Liver (tissue), 7 donors: ENCODE measurements at regions not wholly inside any gene's neighbourhood (a gene's known extent, or its start where the extent isn't known, plus 50 kb on each side); places are given as distances from the start of the nearest gene placed in this dataset.

Experiments
- DNase-seq: peaks from one replicate; pipeline ENCODE4 v3.0.0-alpha.2; 2017; ENCODE audit warnings: low spot score
- H3K27ac ChIP-seq, 2 donors: one replicate each; pipeline ENCODE4 v1.7.0; 2013; ENCODE audit warnings: inconsistent platforms in 2 of 2, low read length in 2 of 2, control low read depth in 1 of 2, low read depth in 1 of 2, mild to moderate bottlenecking in 1 of 2
- H3K27me3 ChIP-seq, 4 donors: one replicate each; pipeline versions ENCODE4 v1.6.1 to v1.7.0; 2013; ENCODE audit warnings: low read length in 3 of 4, inconsistent platforms in 1 of 4, mild to moderate bottlenecking in 1 of 4, moderate library complexity in 1 of 4; ENCODE audit not compliant: control insufficient read depth in 4 of 4, insufficient read depth in 4 of 4
- H3K36me3 ChIP-seq, 4 donors: one replicate each; pipeline versions ENCODE4 v1.6.1 to v1.7.0; 2013; ENCODE audit warnings: low read length in 3 of 4, mild to moderate bottlenecking in 3 of 4, low read depth in 1 of 4, moderate library complexity in 1 of 4; ENCODE audit not compliant: control insufficient read depth in 4 of 4, insufficient read depth in 3 of 4
- H3K4me1 ChIP-seq, 4 donors: one replicate each; pipeline versions ENCODE4 v1.6.1 to v1.7.0; 2013; ENCODE audit warnings: low read length in 3 of 4, mild to moderate bottlenecking in 3 of 4, moderate library complexity in 1 of 4; ENCODE audit not compliant: control insufficient read depth in 4 of 4, insufficient read depth in 4 of 4
- H3K4me3 ChIP-seq, 3 donors: one replicate each; pipeline versions ENCODE4 v1.6.1 to v1.7.0; 2013; ENCODE audit warnings: low read length in 3 of 3, control low read depth in 1 of 3, low read depth in 1 of 3, mild to moderate bottlenecking in 1 of 3
- H3K9ac ChIP-seq, 2 donors: one replicate each; pipeline ENCODE4 v1.7.0; 2013; ENCODE audit warnings: low read length in 2 of 2, mild to moderate bottlenecking in 2 of 2, moderate library complexity in 2 of 2, control low read depth in 1 of 2, low read depth in 1 of 2
- H3K9me3 ChIP-seq, 4 donors: one replicate each; pipeline versions ENCODE4 v1.6.1 to v1.7.0; 2013; ENCODE audit warnings: low read length in 3 of 4; ENCODE audit not compliant: control insufficient read depth in 4 of 4
- EGR1 ChIP-seq, 2 donors: IDR thresholded peaks; 2 replicates each; pipeline ENCODE4 v1.6.1; 2016 to 2018; ENCODE audit warnings: antibody characterized with exemption in 2 of 2, low read depth in 2 of 2
- FOXA1 ChIP-seq: IDR thresholded peaks from 2 replicates; pipeline ENCODE4 v1.6.1; 2016; ENCODE audit warnings: antibody characterized with exemption
- FOXA2 ChIP-seq: IDR thresholded peaks from 2 replicates; pipeline ENCODE4 v1.6.1; 2016; ENCODE audit warnings: antibody characterized with exemption
- HNF4A ChIP-seq, 2 donors: conservative IDR thresholded peaks; 2 replicates each; pipeline ENCODE4 v1.6.1; 2016; ENCODE audit warnings: antibody characterized with exemption in 2 of 2, mild to moderate bottlenecking in 2 of 2
- HNF4G ChIP-seq: IDR thresholded peaks from 2 replicates; pipeline ENCODE4 v1.6.1; 2016; ENCODE audit warnings: antibody characterized with exemption
- JUND ChIP-seq, 2 donors: IDR thresholded peaks; 2 replicates each; pipeline ENCODE4 v1.6.1; 2016; ENCODE audit warnings: antibody characterized with exemption in 2 of 2
- MAX ChIP-seq: IDR thresholded peaks from 2 replicates; pipeline ENCODE4 v1.6.1; 2016; ENCODE audit warnings: antibody characterized with exemption
- RAD21 ChIP-seq, 2 donors: IDR thresholded peaks; 2 replicates each; pipeline ENCODE4 v1.6.1; 2016; ENCODE audit warnings: antibody characterized with exemption in 2 of 2, mild to moderate bottlenecking in 2 of 2
- TAF1 ChIP-seq: conservative IDR thresholded peaks from 2 replicates; pipeline ENCODE4 v1.6.1; 2016; ENCODE audit warnings: antibody characterized with exemption, mild to moderate bottlenecking
- ZBTB33 ChIP-seq: IDR thresholded peaks from 2 replicates; pipeline ENCODE4 v1.6.1; 2016; ENCODE audit warnings: antibody characterized with exemption
- WGBS: extraction: QIAGEN DNeasy Blood & Tissue Kit; methylation state at CpG from one replicate; pipeline ENCODE4 v1.1.7; 2013; 5-methylcytosine and 5-hydroxymethylcytosine counted together
- donor health status: healthy.
- donor health status: healthy.
- donor health status: healthy.
- donor health status: healthy.

- no peak for TF ChIP-seq MAX
- no peak for TF ChIP-seq FOXA2
- TF ChIP-seq EGR1 (IDR thresholded peaks at IDR 0.05; ENCODE audit: low read depth in 2 of 2), result no peak
- Histone ChIP-seq H3K4me1 (no peaks in the 10 kb centered on the region), H3K4me3 (no peak overlapping the region), H3K27me3 (no peaks in the 10 kb centered on the region), H3K9me3 (peaks cover 0 to 5% (median 0%) of the 10 kb centered on the region in 4 donors), H3K36me3 (no peaks in the 10 kb centered on the region), H3K27ac (no peak overlapping the region), H3K9ac (no peak overlapping the region)
- DNase-seq, result no peak
- 42% methylated on average over 1 of the region's 1 CpG for WGBS
These were observed 1806.1 kb upstream of the CDH6 start for GRCh38 chr5:29387384-29387783.

- 81% methylated on average over 4 of the region's 4 CpGs for WGBS
These were observed 1810.7 kb upstream of the CDH6 start for GRCh38 chr5:29382780-29383179.

GRCh38 chr5:29380029-29380428 is 1813.5 kb upstream of the CDH6 start:
- no peak for DNase-seq
- WGBS, result 3% methylated on average over 1 of the region's 1 CpG
- no peaks in the 10 kb centered on the region for H3K36me3 ChIP-seq
- TF ChIP-seq HNF4A (conservative IDR thresholded peaks at IDR 0.05), result no peak
- no peak overlapping the region for H3K27ac ChIP-seq
- H3K4me3 ChIP-seq, result no peak overlapping the region
- no peaks in the 10 kb centered on the region for H3K9me3 ChIP-seq
- no peak overlapping the region for H3K9ac ChIP-seq
- H3K27me3 ChIP-seq, result no peaks in the 10 kb centered on the region
- H3K4me1 ChIP-seq, result no peaks in the 10 kb centered on the region

More at GRCh38 chr5:29382780-29383179, 1810.7 kb upstream of the CDH6 start:
- Histone ChIP-seq H3K4me1 (no peaks in the 10 kb centered on the region), H3K27ac (no peak overlapping the region), H3K36me3 (no peaks in the 10 kb centered on the region), H3K9ac (no peak overlapping the region), H3K9me3 (no peaks in the 10 kb centered on the region), H3K4me3 (no peak overlapping the region), H3K27me3 (no peaks in the 10 kb centered on the region)
- DNase-seq, result no peak
- TF ChIP-seq HNF4G (no peak), FOXA2 (no peak), JUND (IDR thresholded peaks at IDR 0.05) (no peak), FOXA1 (no peak), TAF1 (no peak)

- DNase-seq, result no peak
These were observed 1813.9 kb upstream of the CDH6 start for GRCh38 chr5:29379619-29380018.

GRCh38 chr5:29378104-29378503 is 1815.4 kb upstream of the CDH6 start:
- whole genome bisulfite sequencing, result 64% methylated on average over 5 of the region's 5 CpGs
- TF ChIP-seq ZBTB33 (no peak), FOXA2 (no peak), TAF1 (no peak), FOXA1 (no peak)
- DNase-seq, result no peak
- Histone ChIP-seq H3K4me1 (no peaks in the 10 kb centered on the region), H3K9ac (no peak overlapping the region), H3K9me3 (no peaks in the 10 kb centered on the region), H3K27ac (no peak overlapping the region), H3K36me3 (no peaks in the 10 kb centered on the region), H3K27me3 (no peaks in the 10 kb centered on the region), H3K4me3 (no peak overlapping the region)

More at GRCh38 chr5:29379619-29380018, 1813.9 kb upstream of the CDH6 start:
- no peaks in the 10 kb centered on the region for H3K36me3 ChIP-seq
- TF ChIP-seq RAD21 (IDR thresholded peaks at IDR 0.05) (no peak), HNF4A (conservative IDR thresholded peaks at IDR 0.05) (no peak)
- no peak overlapping the region for H3K4me3 ChIP-seq
- no peak overlapping the region for H3K27ac ChIP-seq
- WGBS, result 77% methylated on average over 5 of the region's 5 CpGs
- H3K9ac ChIP-seq, result no peak overlapping the region
- H3K9me3 ChIP-seq, result no peaks in the 10 kb centered on the region
- H3K4me1 ChIP-seq, result no peaks in the 10 kb centered on the region
- H3K27me3 ChIP-seq, result no peaks in the 10 kb centered on the region
